Omental fat pad (tissue), 3 donors: ENCODE measurements at regions not wholly inside any gene's neighbourhood (a gene's known extent, or its start where the extent isn't known, plus 50 kb on each side); places are given as distances from the start of the nearest gene placed in this dataset.

ENCODE experiments used
- ATAC-seq: fragments of 150-250 bp; one replicate; pipeline ENCODE4 v1.9.1; 2016; ENCODE audit warnings: mild to moderate bottlenecking, moderate library complexity; ENCODE audit not compliant: low FRiP score
- DNase-seq: peaks from one replicate; pipeline ENCODE4 v3.0.0-alpha.2; 2019; ENCODE audit warnings: low spot score
- CTCF ChIP-seq, 3 donors: fragments of 450-650 bp; IDR thresholded peaks; one replicate each; pipeline ENCODE4 v1.5.1; 2016 to 2017; ENCODE audit warnings: antibody characterized with exemption in 3 of 3, mild to moderate bottlenecking in 3 of 3, moderate library complexity in 2 of 3

- DNase-seq = no peak
- TF ChIP-seq CTCF (IDR thresholded peaks at IDR 0.05) = no peak
- no peak for ATAC-seq
Measured at GRCh38 chr19:13712767-13713201, 51.5 kb upstream of the MRI1 start.

- no peak for ATAC-seq
- TF ChIP-seq CTCF (IDR thresholded peaks at IDR 0.05) = no peak
- no peak for DNase-seq
Measured at GRCh38 chr19:13707915-13708314, 56.4 kb upstream of the MRI1 start.

GRCh38 chr19:13705928-13706447, 58.3 kb upstream of the MRI1 start:
- ATAC-seq (no peak), DNase-seq (no peak)
- TF ChIP-seq CTCF (IDR thresholded peaks at IDR 0.05) = no peak

GRCh38 chr19:13705201-13705600, 59.1 kb upstream of the MRI1 start:
- no peak for DNase-seq
- TF ChIP-seq CTCF (IDR thresholded peaks at IDR 0.05) = no peak
- no peak for ATAC-seq

- ATAC-seq (no peak), DNase-seq (no peak)
- TF ChIP-seq CTCF (IDR thresholded peaks at IDR 0.05) = no peak
Measured at GRCh38 chr19:13701624-13702023, 62.7 kb upstream of the MRI1 start.

- DNase-seq (no peak), ATAC-seq (no peak)
Measured at GRCh38 chr19:13700621-13701020, 63.7 kb upstream of the MRI1 start.

More at GRCh38 chr19:13700621-13701020, 63.7 kb upstream of the MRI1 start:
- no peak for TF ChIP-seq CTCF (IDR thresholded peaks at IDR 0.05)
